ENCODE measurements at regions not wholly inside any gene's neighbourhood (a gene's known extent, or its start where the extent isn't known, plus 50 kb on each side); places are given as distances from the start of the nearest gene placed in this dataset.
"Not testable (repeated sequence)": the region's sequence is repeated elsewhere in the genome, so short reads cannot be mapped to it uniquely, and the experiment has no call there.

DNA sequence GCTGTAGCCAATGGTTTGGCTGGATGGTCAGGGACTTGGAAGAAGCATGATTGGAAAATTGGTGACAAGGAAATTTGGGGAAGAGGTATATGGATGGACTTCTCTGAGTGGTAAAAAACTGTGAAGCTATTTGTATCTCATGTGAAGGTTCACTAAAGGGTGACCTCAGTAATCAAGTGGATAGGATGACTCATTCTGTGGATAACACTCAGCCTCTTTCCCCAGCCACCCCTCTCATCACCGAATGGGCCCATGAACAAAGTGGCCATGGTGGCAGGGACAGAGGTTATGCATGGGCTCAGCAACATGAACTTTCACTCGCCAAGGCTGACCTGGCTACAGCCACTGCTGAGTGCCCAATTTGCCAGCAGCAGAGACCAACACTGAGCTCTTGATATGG is 127.3 kb upstream of the ZC3H12C start:
- not testable (repeated sequence) for H3K79me2 ChIP-seq; H3K9me3 ChIP-seq (ENCODE audit: low read depth); H3K9me2 ChIP-seq (replicated peaks; ENCODE audit: insufficient read depth); H3K36me3 ChIP-seq (replicated peaks; ENCODE audit: insufficient read depth, low read depth); DNase-seq (ENCODE audit: low spot score); H4K20me1 ChIP-seq (ENCODE audit: insufficient read depth, poor library complexity, severe bottlenecking); H3K4me2 ChIP-seq; H3K4me3 ChIP-seq; H3K27me3 ChIP-seq; H3K27ac ChIP-seq; H2AFZ ChIP-seq; H3K4me1 ChIP-seq (ENCODE audit: insufficient read depth)
- 71% methylated on average over 2 of the region's 2 CpGs for WGBS (ENCODE audit: low lambda C conversion rate, missing lambda C conversion rate)

- H3K4me1 ChIP-seq (ENCODE audit: insufficient read depth); H3K4me2 ChIP-seq; DNase-seq (ENCODE audit: low spot score); H3K27ac ChIP-seq; H3K36me3 ChIP-seq (replicated peaks; ENCODE audit: insufficient read depth, low read depth); H3K4me3 ChIP-seq; H3K79me2 ChIP-seq; H2AFZ ChIP-seq; H4K20me1 ChIP-seq (ENCODE audit: insufficient read depth, poor library complexity, severe bottlenecking); H3K27me3 ChIP-seq; H3K9me2 ChIP-seq (replicated peaks; ENCODE audit: insufficient read depth); H3K9me3 ChIP-seq (ENCODE audit: low read depth): not testable (repeated sequence)
- WGBS (ENCODE audit: low lambda C conversion rate, missing lambda C conversion rate) = 88% methylated on average over 1 of the region's 1 CpG
Observed at GRCh38 chr11:109967136-109967535, 126.1 kb upstream of the ZC3H12C start.

GRCh38 chr11:109968299-109968698 is 124.9 kb upstream of the ZC3H12C start:
- WGBS (ENCODE audit: low lambda C conversion rate, missing lambda C conversion rate) = 95% methylated on average over 3 of the region's 3 CpGs
- no peaks in the 10 kb centered on the region for H3K27me3 ChIP-seq

DNA sequence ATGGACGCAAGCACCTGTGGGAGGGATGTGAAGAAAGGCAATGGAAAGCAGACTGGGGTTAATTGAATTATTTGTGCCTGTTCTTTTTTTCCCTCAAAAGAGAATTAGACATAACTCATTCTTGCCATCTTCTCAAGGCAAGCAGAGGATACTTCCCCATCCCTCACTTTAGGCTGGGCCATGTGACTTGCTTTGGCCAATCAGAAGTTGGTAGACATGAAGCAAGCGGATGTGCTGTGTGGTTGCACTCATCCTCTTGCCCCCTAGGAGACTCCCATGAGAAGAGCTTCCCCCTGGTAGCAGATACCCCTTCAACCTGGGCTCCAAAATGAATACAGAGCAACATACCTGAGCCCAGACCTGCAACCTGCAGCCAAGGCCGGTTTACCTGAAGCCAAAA is 124.4 kb upstream of the ZC3H12C start:
- Histone ChIP-seq H3K4me3 (no peak overlapping the region), H3K27me3 (no peaks in the 10 kb centered on the region), H3K36me3 (replicated peaks; ENCODE audit: insufficient read depth, low read depth) (no peaks in the 10 kb centered on the region), H3K4me1 (ENCODE audit: insufficient read depth) (no peaks in the 10 kb centered on the region), H2AFZ (no peak overlapping the region), H3K27ac (no peak overlapping the region), H3K9me3 (ENCODE audit: low read depth) (no peaks in the 10 kb centered on the region), H3K79me2 (no peaks in the 10 kb centered on the region), H4K20me1 (ENCODE audit: insufficient read depth, poor library complexity, severe bottlenecking) (no peaks in the 10 kb centered on the region), H3K4me2 (no peak overlapping the region), H3K9me2 (replicated peaks; ENCODE audit: insufficient read depth) (no peaks in the 10 kb centered on the region)
- WGBS (ENCODE audit: low lambda C conversion rate, missing lambda C conversion rate) = 94% methylated on average over 3 of the region's 3 CpGs
- no peak for TF ChIP-seq EZH2 (IDR thresholded peaks at IDR 0.05; ENCODE audit: borderline replicate concordance)
- TF ChIP-seq, protein P1, sequence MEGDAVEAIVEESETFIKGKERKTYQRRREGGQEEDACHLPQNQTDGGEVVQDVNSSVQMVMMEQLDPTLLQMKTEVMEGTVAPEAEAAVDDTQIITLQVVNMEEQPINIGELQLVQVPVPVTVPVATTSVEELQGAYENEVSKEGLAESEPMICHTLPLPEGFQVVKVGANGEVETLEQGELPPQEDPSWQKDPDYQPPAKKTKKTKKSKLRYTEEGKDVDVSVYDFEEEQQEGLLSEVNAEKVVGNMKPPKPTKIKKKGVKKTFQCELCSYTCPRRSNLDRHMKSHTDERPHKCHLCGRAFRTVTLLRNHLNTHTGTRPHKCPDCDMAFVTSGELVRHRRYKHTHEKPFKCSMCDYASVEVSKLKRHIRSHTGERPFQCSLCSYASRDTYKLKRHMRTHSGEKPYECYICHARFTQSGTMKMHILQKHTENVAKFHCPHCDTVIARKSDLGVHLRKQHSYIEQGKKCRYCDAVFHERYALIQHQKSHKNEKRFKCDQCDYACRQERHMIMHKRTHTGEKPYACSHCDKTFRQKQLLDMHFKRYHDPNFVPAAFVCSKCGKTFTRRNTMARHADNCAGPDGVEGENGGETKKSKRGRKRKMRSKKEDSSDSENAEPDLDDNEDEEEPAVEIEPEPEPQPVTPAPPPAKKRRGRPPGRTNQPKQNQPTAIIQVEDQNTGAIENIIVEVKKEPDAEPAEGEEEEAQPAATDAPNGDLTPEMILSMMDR (IDR thresholded peaks at IDR 0.05; ENCODE audit: poor library complexity) = no peak
- no peak for TF ChIP-seq EZH2phosphoT487 (IDR thresholded peaks at IDR 0.05; ENCODE audit: low read depth, severe bottlenecking, unreplicated experiment)
- no peak for DNase-seq (ENCODE audit: low spot score)

More at GRCh38 chr11:109968299-109968698, 124.9 kb upstream of the ZC3H12C start:
- Histone ChIP-seq H4K20me1 (ENCODE audit: insufficient read depth, poor library complexity, severe bottlenecking) (no peaks in the 10 kb centered on the region), H3K9me2 (replicated peaks; ENCODE audit: insufficient read depth) (no peaks in the 10 kb centered on the region), H3K4me1 (ENCODE audit: insufficient read depth) (no peaks in the 10 kb centered on the region), H3K4me3 (no peak overlapping the region), H3K27ac (no peak overlapping the region), H3K4me2 (no peak overlapping the region), H3K9me3 (ENCODE audit: low read depth) (no peaks in the 10 kb centered on the region), H3K36me3 (replicated peaks; ENCODE audit: insufficient read depth, low read depth) (no peaks in the 10 kb centered on the region), H2AFZ (no peak overlapping the region), H3K79me2 (no peaks in the 10 kb centered on the region)
- TF ChIP-seq EZH2phosphoT487 (IDR thresholded peaks at IDR 0.05; ENCODE audit: low read depth, severe bottlenecking, unreplicated experiment) (no peak), EZH2 (IDR thresholded peaks at IDR 0.05; ENCODE audit: borderline replicate concordance) (no peak)
- TF ChIP-seq, protein P1 (IDR thresholded peaks at IDR 0.05; ENCODE audit: poor library complexity) = no peak
- no peak for DNase-seq (ENCODE audit: low spot score)
